Left ventricle myocardium inferior (tissue), 1 donor: ENCODE measurements at regions not wholly inside any gene's neighbourhood (a gene's known extent, or its start where the extent isn't known, plus 50 kb on each side); places are given as distances from the start of the nearest gene placed in this dataset.

Experiments used
- DNase-seq: peaks from one replicate; pipeline ENCODE4 v3.0.0-alpha.2; 2020
- H3K27ac ChIP-seq: fragments of 200-600 bp; replicated peaks from 2 replicates; pipeline ENCODE4 v1.8.0; 2021
- H3K27me3 ChIP-seq: fragments of 200-600 bp; 2 replicates; pipeline ENCODE4 v1.8.0; 2021; ENCODE audit warnings: low read depth
- H3K36me3 ChIP-seq: fragments of 200-600 bp; 2 replicates; pipeline ENCODE4 v1.8.0; 2021
- H3K4me1 ChIP-seq: fragments of 200-600 bp; 2 replicates; pipeline ENCODE4 v1.8.0; 2021
- H3K4me3 ChIP-seq: fragments of 200-600 bp; 2 replicates; pipeline ENCODE4 v1.8.0; 2021; ENCODE audit warnings: mild to moderate bottlenecking, moderate library complexity
- H3K9me3 ChIP-seq: fragments of 200-600 bp; replicated peaks from 2 replicates; pipeline ENCODE4 v1.8.0; 2021
- CTCF ChIP-seq: fragments of 200-600 bp; IDR thresholded peaks from 2 replicates; pipeline ENCODE4 v1.8.0; 2021; ENCODE audit warnings: antibody characterized with exemption, mild to moderate bottlenecking, borderline replicate concordance
- intact Hi-C: fragments of 100-400 bp; cut with micrococcal nuclease; formaldehyde crosslinking; loops from one replicate; pipeline ENCODE4 v1.11.0; 2022
- donor health status: DM: no; HTN: yes; CAD: no; lungs with severe emphysema.

- Histone ChIP-seq H3K27me3 (peaks cover 83% of the 10 kb centered on the region), H3K36me3 (no peaks in the 10 kb centered on the region), H3K27ac (no peak overlapping the region), H3K4me1 (no peaks in the 10 kb centered on the region), H3K9me3 (peaks cover 14% of the 10 kb centered on the region), H3K4me3 (no peak overlapping the region)
- no peak for DNase-seq
- intact Hi-C loops, result no loop called here
- no peak for TF ChIP-seq CTCF
Observed at GRCh38 chr5:109937951-109938350, 248.2 kb downstream of the MAN2A1 start.

GRCh38 chr5:109938453-109938852 lies 248.7 kb downstream of the MAN2A1 start:
- Histone ChIP-seq H3K4me1 (no peaks in the 10 kb centered on the region), H3K27ac (no peak overlapping the region), H3K4me3 (no peak overlapping the region), H3K27me3 (peaks cover 82% of the 10 kb centered on the region), H3K9me3 (peaks cover 14% of the 10 kb centered on the region), H3K36me3 (no peaks in the 10 kb centered on the region)
- intact Hi-C loops, result no loop called here
- no peak for TF ChIP-seq CTCF
- no peak for DNase-seq

- H3K4me3 ChIP-seq, result no peak overlapping the region
- TF ChIP-seq CTCF, result no peak
- DNase-seq, result no peak
- no peak overlapping the region for H3K27ac ChIP-seq
- H3K27me3 ChIP-seq, result peaks cover 83% of the 10 kb centered on the region
- intact Hi-C loops, result no loop called here
- H3K9me3 ChIP-seq, result peaks cover 14% of the 10 kb centered on the region
- H3K4me1 ChIP-seq, result no peaks in the 10 kb centered on the region
- no peaks in the 10 kb centered on the region for H3K36me3 ChIP-seq
Observed at GRCh38 chr5:109939116-109939682, 249.5 kb downstream of the MAN2A1 start.

- peaks cover 14% of the 10 kb centered on the region for H3K9me3 ChIP-seq
- no peaks in the 10 kb centered on the region for H3K36me3 ChIP-seq
- H3K4me3 ChIP-seq, result no peak overlapping the region
- no peak for TF ChIP-seq CTCF
- no peak for DNase-seq
- intact Hi-C loops, result no loop called here
- H3K27me3 ChIP-seq, result peaks cover 80% of the 10 kb centered on the region
- no peak overlapping the region for H3K27ac ChIP-seq
- no peaks in the 10 kb centered on the region for H3K4me1 ChIP-seq
Observed at GRCh38 chr5:109942646-109943045, 252.9 kb downstream of the MAN2A1 start.

- H3K36me3 ChIP-seq, result no peaks in the 10 kb centered on the region
- no peaks in the 10 kb centered on the region for H3K4me1 ChIP-seq
- H3K9me3 ChIP-seq, result peaks cover 14% of the 10 kb centered on the region
- no peak overlapping the region for H3K27ac ChIP-seq
- no peak for TF ChIP-seq CTCF
- intact Hi-C loops, result no loop called here
- no peak overlapping the region for H3K4me3 ChIP-seq
- DNase-seq, result no peak
- H3K27me3 ChIP-seq, result peaks cover 79% of the 10 kb centered on the region
Observed at GRCh38 chr5:109943701-109944235, 254.0 kb downstream of the MAN2A1 start.
